ENCODE measurements at regions not wholly inside any gene's neighbourhood (a gene's known extent, or its start where the extent isn't known, plus 50 kb on each side); places are given as distances from the start of the nearest gene placed in this dataset.

DNA sequence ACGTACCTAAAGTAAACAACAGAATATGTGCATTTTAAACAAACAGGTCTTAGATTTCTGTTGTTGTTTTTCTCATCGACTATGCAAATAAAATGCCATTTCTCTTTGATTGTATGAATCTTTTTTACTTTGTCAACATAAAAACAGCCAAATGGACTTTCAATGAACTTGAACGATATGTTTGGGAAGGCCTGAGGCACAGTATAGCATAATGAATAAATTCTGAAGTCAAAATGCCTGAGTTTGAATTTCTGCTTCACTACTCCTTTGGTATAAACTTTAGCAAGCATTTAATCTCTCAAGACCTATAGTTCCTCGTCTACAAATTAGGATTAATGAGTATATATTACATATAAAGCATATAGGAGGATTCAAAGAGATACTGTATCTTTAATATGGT, 1369.9 kb upstream of the TENM4 start:
- TF ChIP-seq RXRA (IDR thresholded peaks at IDR 0.05): no peak
- TF ChIP-seq, protein P1, sequence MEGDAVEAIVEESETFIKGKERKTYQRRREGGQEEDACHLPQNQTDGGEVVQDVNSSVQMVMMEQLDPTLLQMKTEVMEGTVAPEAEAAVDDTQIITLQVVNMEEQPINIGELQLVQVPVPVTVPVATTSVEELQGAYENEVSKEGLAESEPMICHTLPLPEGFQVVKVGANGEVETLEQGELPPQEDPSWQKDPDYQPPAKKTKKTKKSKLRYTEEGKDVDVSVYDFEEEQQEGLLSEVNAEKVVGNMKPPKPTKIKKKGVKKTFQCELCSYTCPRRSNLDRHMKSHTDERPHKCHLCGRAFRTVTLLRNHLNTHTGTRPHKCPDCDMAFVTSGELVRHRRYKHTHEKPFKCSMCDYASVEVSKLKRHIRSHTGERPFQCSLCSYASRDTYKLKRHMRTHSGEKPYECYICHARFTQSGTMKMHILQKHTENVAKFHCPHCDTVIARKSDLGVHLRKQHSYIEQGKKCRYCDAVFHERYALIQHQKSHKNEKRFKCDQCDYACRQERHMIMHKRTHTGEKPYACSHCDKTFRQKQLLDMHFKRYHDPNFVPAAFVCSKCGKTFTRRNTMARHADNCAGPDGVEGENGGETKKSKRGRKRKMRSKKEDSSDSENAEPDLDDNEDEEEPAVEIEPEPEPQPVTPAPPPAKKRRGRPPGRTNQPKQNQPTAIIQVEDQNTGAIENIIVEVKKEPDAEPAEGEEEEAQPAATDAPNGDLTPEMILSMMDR (IDR thresholded peaks at IDR 0.05; ENCODE audit: low read depth, low read length, missing input control): no peak
- TF ChIP-seq JUND (IDR thresholded peaks at IDR 0.05): no peak
- no peak for TF ChIP-seq GABPA (IDR thresholded peaks at IDR 0.05 in 1 of 2, conservative IDR thresholded peaks at IDR 0.05 in 1 of 2)
- TF ChIP-seq TAF1 (conservative IDR thresholded peaks at IDR 0.05): no peak

All from liver (tissue), 3 donors.